Left cardiac atrium (tissue), 4 donors: ENCODE measurements at regions not wholly inside any gene's neighbourhood (a gene's known extent, or its start where the extent isn't known, plus 50 kb on each side); places are given as distances from the start of the nearest gene placed in this dataset.
A peak's percentile ranks its signal among the peaks of the same experiment; 100 is the strongest.
"Not testable (repeated sequence)": the region's sequence is repeated elsewhere in the genome, so short reads cannot be mapped to it uniquely, and the experiment has no call there.

ENCODE experiments used
- ATAC-seq, 2 donors: fragments of 200-7000 bp; cut with Tn5 transposase; one replicate each; pipeline ENCODE4 v1.9.1; 2020; ENCODE audit warnings: mild to moderate bottlenecking in 2 of 2, moderate library complexity in 2 of 2
- DNase-seq: peaks from one replicate; pipeline ENCODE4 v3.0.0-alpha.2; 2020
- intact Hi-C, 2 donors: fragments of 100-400 bp; cut with DNase I; formaldehyde crosslinking; loops; one replicate each; pipeline versions ENCODE4 v1.14.1 to v1.15.1; 2022 to 2023
- donor health status: DM: no; HTN: yes; CAD: no.
- donor health status: DM: no; HTN: yes; CAD: no; lungs with severe emphysema.
- donor health status: DM: yes; HTN: yes; CAD: no.
- donor health status: Dilated cardiomyopathy.

GRCh38 chr10:62492012-62492869 is 118.1 kb downstream of the ZNF365 start:
- peak; percentile 47 to 76 for ATAC-seq
- intact Hi-C loops: no loop called here

GRCh38 chr10:62492870-62493180 is 118.7 kb downstream of the ZNF365 start:
- DNase-seq (no peak), ATAC-seq (no peak)
- intact Hi-C loops: no loop called here

More at GRCh38 chr10:62492012-62492869, 118.1 kb downstream of the ZNF365 start:
- DNase-seq: no peak

GRCh38 chr10:62496925-62497324 is 122.8 kb downstream of the ZNF365 start:
- intact Hi-C loops: no loop called here
- no peak for DNase-seq
- no peak for ATAC-seq

GRCh38 chr10:62498271-62498670 is 124.1 kb downstream of the ZNF365 start:
- ATAC-seq (no peak), DNase-seq (no peak)
- intact Hi-C loops: no loop called here

- intact Hi-C loops, DNase-seq, ATAC-seq: not testable (repeated sequence)
Observed at GRCh38 chr10:62500116-62500515, 125.9 kb downstream of the ZNF365 start.

- intact Hi-C loops: no loop called here
- DNase-seq (no peak), ATAC-seq (no peak)
Observed at GRCh38 chr10:62501547-62501946, 127.4 kb downstream of the ZNF365 start.

- ATAC-seq (peak; percentile 12 to 23), DNase-seq (no peak)
- intact Hi-C loops: no loop called here
Observed at GRCh38 chr10:62502995-62503613, 128.9 kb downstream of the ZNF365 start.

- DNase-seq: no peak
- intact Hi-C loops: no loop called here
- ATAC-seq: no peak
Observed at GRCh38 chr10:62503872-62504271, 129.7 kb downstream of the ZNF365 start.

- intact Hi-C loops: no loop called here
- DNase-seq: no peak
- no peak for ATAC-seq
Observed at GRCh38 chr10:62506371-62506770, 132.2 kb downstream of the ZNF365 start.

- intact Hi-C loops: no loop called here
- DNase-seq (no peak), ATAC-seq (no peak)
Observed at GRCh38 chr10:62511238-62511637, 137.1 kb downstream of the ZNF365 start.

GRCh38 chr10:62511656-62512055 is 137.5 kb downstream of the ZNF365 start:
- ATAC-seq (no peak), DNase-seq (no peak)
- intact Hi-C loops: no loop called here

- ATAC-seq: no peak
- DNase-seq: no peak
- intact Hi-C loops: no loop called here
Observed at GRCh38 chr10:62512732-62513475, 138.7 kb downstream of the ZNF365 start.

GRCh38 chr10:62514079-62514693 is 140.0 kb downstream of the ZNF365 start:
- ATAC-seq (no peak), DNase-seq (no peak)

GRCh38 chr10:62517252-62517651 is 143.1 kb downstream of the ZNF365 start:
- DNase-seq (no peak), ATAC-seq (no peak)
- intact Hi-C loops: no loop called here

More at GRCh38 chr10:62514079-62514693, 140.0 kb downstream of the ZNF365 start:
- intact Hi-C loops: no loop called here

- intact Hi-C loops: no loop called here
- no peak for ATAC-seq
- no peak for DNase-seq
Observed at GRCh38 chr10:62527019-62527827, 153.1 kb downstream of the ZNF365 start.

- DNase-seq: no peak
- intact Hi-C loops: no loop called here
- ATAC-seq: no peak
Observed at GRCh38 chr10:62528441-62528840, 154.3 kb downstream of the ZNF365 start.

- no peak for ATAC-seq
- intact Hi-C loops: no loop called here
- DNase-seq: no peak
Observed at GRCh38 chr10:62529396-62529795, 155.2 kb downstream of the ZNF365 start.

GRCh38 chr10:62534031-62534430 is 159.9 kb downstream of the ZNF365 start:
- ATAC-seq: no peak
- intact Hi-C loops: no loop called here

GRCh38 chr10:62538606-62539005 is 164.4 kb downstream of the ZNF365 start:
- DNase-seq (no peak), ATAC-seq (no peak)
- intact Hi-C loops: no loop called here

More at GRCh38 chr10:62534031-62534430, 159.9 kb downstream of the ZNF365 start:
- no peak for DNase-seq
